ENCODE measurements at regions not wholly inside any gene's neighbourhood (a gene's known extent, or its start where the extent isn't known, plus 50 kb on each side); places are given as distances from the start of the nearest gene placed in this dataset.

DNA sequence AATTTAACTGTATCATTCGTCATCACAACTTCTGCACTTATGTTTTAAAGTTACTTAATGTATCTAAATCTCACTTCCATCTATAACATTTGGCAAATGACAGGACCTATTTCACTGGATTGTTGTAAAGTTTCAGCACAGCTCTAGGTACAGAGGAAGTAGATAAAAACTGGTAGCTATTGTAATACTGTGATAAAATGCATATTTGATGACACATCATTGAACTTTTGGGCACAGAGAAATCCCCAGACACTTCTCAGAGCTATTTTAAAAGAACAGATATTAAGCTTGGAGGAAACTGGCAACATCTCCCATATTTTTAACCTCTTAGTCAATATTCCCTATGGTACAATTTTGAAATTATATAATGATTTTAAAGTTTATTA, 138.7 kb downstream of the RFPL4B start:
- DNase-seq (ENCODE audit: low spot score): no peak
- TF ChIP-seq CTCF (IDR thresholded peaks at IDR 0.05; ENCODE audit: extremely low read depth, missing control alignments): no peak

DNA sequence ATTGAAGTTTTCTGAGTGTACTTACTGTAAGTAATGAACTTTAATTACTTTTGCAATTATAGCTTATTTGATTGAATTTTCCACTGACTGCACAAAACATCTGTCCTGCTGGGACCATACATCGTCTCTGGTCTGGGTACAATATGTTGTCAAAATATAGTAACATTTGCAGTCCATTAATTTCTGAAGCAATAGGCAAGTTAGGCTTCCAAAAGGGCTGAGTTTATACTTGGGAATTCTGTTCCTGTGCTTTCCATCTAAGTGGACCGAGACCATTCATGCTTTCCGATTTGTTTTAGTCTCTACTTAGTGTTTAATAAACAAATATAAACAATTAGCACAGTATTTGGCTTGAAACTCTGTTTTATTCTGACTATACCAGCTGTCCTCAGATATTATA, 139.3 kb downstream of the RFPL4B start:
- no peak for DNase-seq (ENCODE audit: low spot score)
- no peak for TF ChIP-seq CTCF (IDR thresholded peaks at IDR 0.05; ENCODE audit: extremely low read depth, missing control alignments)

- no peak for DNase-seq (ENCODE audit: low spot score)
- TF ChIP-seq CTCF (IDR thresholded peaks at IDR 0.05; ENCODE audit: extremely low read depth, missing control alignments): no peak
These were observed 141.1 kb downstream of the RFPL4B start for GRCh38 chr6:112488238-112488637.

- TF ChIP-seq CTCF (IDR thresholded peaks at IDR 0.05; ENCODE audit: extremely low read depth, missing control alignments): no peak
- no peak for DNase-seq (ENCODE audit: low spot score)
These were observed 154.6 kb downstream of the RFPL4B start for GRCh38 chr6:112501705-112502104.

DNA sequence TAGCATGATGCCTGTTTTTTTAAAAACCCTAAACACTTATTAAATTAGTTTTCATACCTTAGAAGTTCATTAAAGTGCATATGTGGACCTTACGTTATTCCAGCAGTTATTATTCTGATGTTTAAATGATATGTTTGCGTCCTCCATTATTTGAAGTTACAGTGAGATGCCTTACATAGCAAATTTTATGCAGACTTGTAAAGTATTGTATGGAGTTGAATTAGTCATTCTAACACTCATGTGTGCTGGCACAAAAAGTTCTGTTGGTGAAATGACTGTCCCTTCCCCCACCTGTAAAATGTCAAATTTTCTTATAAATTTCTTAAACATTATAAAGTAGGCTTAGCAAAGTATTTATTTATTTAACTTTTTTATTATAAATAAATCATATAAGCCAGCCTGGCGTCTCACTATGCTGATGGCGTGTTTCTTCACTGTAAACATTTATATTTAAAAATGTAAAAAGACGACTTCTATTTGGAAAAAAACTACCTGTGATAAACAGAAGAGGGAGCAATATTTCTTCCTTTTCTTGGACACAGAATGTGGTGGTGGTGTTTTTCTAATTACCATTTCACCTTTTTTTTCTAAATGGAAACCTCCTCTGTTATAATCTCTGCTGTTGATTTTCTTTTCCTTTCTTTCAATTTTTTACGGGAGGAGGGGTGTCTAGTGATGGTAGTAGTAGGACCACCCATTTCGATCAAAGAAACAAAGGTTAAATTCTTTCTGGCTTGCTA, 155.4 kb downstream of the RFPL4B start:
- no peak for TF ChIP-seq CTCF (IDR thresholded peaks at IDR 0.05; ENCODE audit: extremely low read depth, missing control alignments)
- no peak for DNase-seq (ENCODE audit: low spot score)

DNA sequence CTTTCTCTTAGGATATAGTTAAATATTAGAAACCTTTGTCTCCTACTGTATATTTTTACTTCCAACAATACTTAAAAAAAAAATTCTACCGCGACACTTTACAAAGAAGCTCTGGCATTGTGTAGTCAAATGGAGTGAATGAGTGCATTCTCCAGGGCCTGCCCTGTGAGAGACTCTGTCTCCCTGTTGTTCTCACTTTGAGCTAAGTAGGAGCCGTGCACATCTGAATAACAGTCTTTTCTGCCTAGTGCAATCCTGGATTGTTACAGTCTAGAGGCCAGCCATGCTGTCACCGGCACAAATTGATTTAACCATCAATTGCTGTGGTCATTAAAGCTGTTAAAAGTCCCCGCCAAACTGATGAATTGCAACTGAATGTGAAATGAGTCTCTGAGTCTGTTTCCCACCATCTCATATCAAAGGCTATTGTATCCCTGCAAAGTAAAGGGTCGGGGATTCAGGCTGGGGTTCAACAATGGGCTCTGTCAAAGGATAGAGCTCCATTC, 156.0 kb downstream of the RFPL4B start:
- DNase-seq (ENCODE audit: low spot score): no peak
- no peak for TF ChIP-seq CTCF (IDR thresholded peaks at IDR 0.05; ENCODE audit: extremely low read depth, missing control alignments)

- TF ChIP-seq CTCF (IDR thresholded peaks at IDR 0.05; ENCODE audit: extremely low read depth, missing control alignments): no peak
- DNase-seq (ENCODE audit: low spot score): no peak
These were observed 157.5 kb downstream of the RFPL4B start for GRCh38 chr6:112504621-112505020.

All from GM20000 (cell line).